ENCODE measurements at regions not wholly inside any gene's neighbourhood (a gene's known extent, or its start where the extent isn't known, plus 50 kb on each side); places are given as distances from the start of the nearest gene placed in this dataset.

DNA sequence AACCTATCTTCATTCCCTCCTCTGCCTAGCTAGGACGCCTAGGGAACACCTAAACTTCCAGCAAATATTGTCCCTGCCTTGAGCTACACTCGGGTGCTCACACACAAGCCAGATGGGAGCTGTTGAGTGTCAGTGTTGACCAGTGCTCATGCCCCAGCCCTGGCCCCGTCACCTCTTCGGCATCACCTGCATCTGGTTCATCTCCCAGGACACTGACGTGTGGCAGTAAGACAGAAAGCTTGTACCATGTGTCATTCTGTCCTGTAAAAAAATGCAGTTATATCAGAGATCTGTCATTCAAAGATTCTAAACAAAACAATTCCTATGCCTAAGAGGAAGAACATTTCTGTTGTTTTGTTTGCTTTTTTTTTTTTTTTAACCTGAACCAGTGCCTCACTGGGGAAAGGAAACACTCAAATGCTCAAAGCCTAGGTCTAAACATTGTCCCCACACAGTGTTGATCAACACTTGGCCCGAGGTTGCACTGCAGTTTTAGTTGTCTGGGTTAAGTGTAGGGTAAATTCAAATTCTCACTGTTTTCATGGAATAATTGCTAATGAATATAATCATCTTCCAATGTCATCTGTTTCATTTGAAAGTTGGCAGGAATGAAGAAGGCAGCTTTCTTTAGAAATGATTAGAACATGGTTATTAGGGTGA lies 102.7 kb upstream of the SASH1 start:
- Mint-ChIP-seq H3K36me3 (ENCODE audit: low read depth) (no peaks in the 10 kb centered on the region), H3K9me3 (no peaks in the 10 kb centered on the region), H3K4me1 (peaks cover 9% of the 10 kb centered on the region), H3K4me3 (no peak overlapping the region), H3K27me3 (ENCODE audit: insufficient read depth) (peaks cover 18% of the 10 kb centered on the region), H3K27ac (no peak overlapping the region)
- peaks cover 2% of the 10 kb centered on the region for H3K4me1 ChIP-seq (ENCODE audit: control insufficient read depth, insufficient read depth, low read length)
- H3K27me3 ChIP-seq (ENCODE audit: control insufficient read depth, insufficient read depth, low read length, poor library complexity, severe bottlenecking) = no peaks in the 10 kb centered on the region
- H3K27ac ChIP-seq (ENCODE audit: low read depth, low read length) = no peak overlapping the region
- DNase-seq = no peak
- no peaks in the 10 kb centered on the region for H3K36me3 ChIP-seq (ENCODE audit: control insufficient read depth, insufficient read depth, low read length)
- no peak for TF ChIP-seq CTCF (conservative IDR thresholded peaks at IDR 0.05)
- WGBS, 2 experiments (ENCODE audit: insufficient coverage in 1 of 2, insufficient read length in 1 of 2) = 86 to 91% methylated on average over 1 to 6 of the region's 6 CpGs
- no peaks in the 10 kb centered on the region for H3K9me3 ChIP-seq (ENCODE audit: control insufficient read depth, low read length)
- H3K9ac ChIP-seq (ENCODE audit: extremely low read depth, low read length, poor library complexity, severe bottlenecking) = no peak overlapping the region
- no peak overlapping the region for H3K4me3 ChIP-seq (ENCODE audit: low read length)

GRCh38 chr6:148240461-148240840 lies 102.2 kb upstream of the SASH1 start:
- Histone ChIP-seq H3K9ac (ENCODE audit: extremely low read depth, low read length, poor library complexity, severe bottlenecking) (no peak overlapping the region), H3K4me3 (ENCODE audit: low read length) (no peak overlapping the region), H3K27me3 (ENCODE audit: control insufficient read depth, insufficient read depth, low read length, poor library complexity, severe bottlenecking) (no peaks in the 10 kb centered on the region), H3K27ac (ENCODE audit: low read depth, low read length) (no peak overlapping the region), H3K4me1 (ENCODE audit: control insufficient read depth, insufficient read depth, low read length) (peaks cover 2% of the 10 kb centered on the region), H3K36me3 (ENCODE audit: control insufficient read depth, insufficient read depth, low read length) (no peaks in the 10 kb centered on the region), H3K9me3 (ENCODE audit: control insufficient read depth, low read length) (no peaks in the 10 kb centered on the region)
- Mint-ChIP-seq H3K36me3 (ENCODE audit: low read depth) (no peaks in the 10 kb centered on the region), H3K27ac (no peak overlapping the region), H3K4me3 (no peak overlapping the region), H3K27me3 (ENCODE audit: insufficient read depth) (peaks cover 18% of the 10 kb centered on the region), H3K9me3 (no peaks in the 10 kb centered on the region), H3K4me1 (peaks cover 11% of the 10 kb centered on the region)
- TF ChIP-seq CTCF (conservative IDR thresholded peaks at IDR 0.05) = no peak
- DNase-seq = no peak
- WGBS, 2 experiments (ENCODE audit: insufficient coverage in 1 of 2, insufficient read length in 1 of 2) = 82 to 85% methylated on average over 5 to 6 of the region's 6 CpGs

DNA sequence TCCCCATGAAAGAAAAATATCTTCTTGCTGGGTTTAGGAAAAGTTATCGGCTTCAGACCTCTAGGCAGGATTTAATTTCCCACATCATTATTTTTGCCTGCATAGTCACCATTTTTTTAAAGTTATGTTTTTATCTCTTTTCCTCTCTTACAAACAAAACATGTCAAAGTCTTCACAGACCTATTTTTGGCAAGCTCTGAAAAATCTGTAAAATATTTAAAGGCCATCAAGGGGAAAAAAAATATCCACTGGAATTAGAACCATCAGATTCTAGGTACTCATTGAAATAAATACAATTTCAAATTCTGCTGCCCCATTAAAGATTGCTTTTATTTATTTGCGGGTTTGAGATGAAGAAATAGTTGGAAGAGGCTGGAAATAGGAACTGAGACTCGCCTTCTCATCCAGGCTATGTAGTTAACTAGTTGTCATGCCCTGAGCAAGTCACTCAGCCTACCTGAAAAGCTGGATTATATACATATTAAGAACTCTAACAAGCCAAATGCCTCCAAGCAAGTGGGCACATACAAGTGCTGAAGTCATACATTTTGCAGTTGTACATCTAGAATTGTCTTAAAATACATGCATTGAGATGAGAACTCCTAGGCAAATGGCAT lies 101.7 kb upstream of the SASH1 start:
- Histone ChIP-seq H3K9me3 (ENCODE audit: control insufficient read depth, low read length) (no peaks in the 10 kb centered on the region), H3K36me3 (ENCODE audit: control insufficient read depth, insufficient read depth, low read length) (no peaks in the 10 kb centered on the region), H3K27me3 (ENCODE audit: control insufficient read depth, insufficient read depth, low read length, poor library complexity, severe bottlenecking) (no peaks in the 10 kb centered on the region), H3K27ac (ENCODE audit: low read depth, low read length) (no peak overlapping the region), H3K4me3 (ENCODE audit: low read length) (no peak overlapping the region), H3K4me1 (ENCODE audit: control insufficient read depth, insufficient read depth, low read length) (peaks cover 2% of the 10 kb centered on the region), H3K9ac (ENCODE audit: extremely low read depth, low read length, poor library complexity, severe bottlenecking) (no peak overlapping the region)
- TF ChIP-seq CTCF (conservative IDR thresholded peaks at IDR 0.05) = no peak
- 80 to 88% methylated on average over 1 to 3 of the region's 3 CpGs for WGBS, 2 experiments (ENCODE audit: insufficient coverage in 1 of 2, insufficient read length in 1 of 2)
- no peaks in the 10 kb centered on the region for H3K36me3 Mint-ChIP-seq (ENCODE audit: low read depth)
- H3K4me1 Mint-ChIP-seq = peaks cover 11% of the 10 kb centered on the region
- H3K27me3 Mint-ChIP-seq (ENCODE audit: insufficient read depth) = peaks cover 17% of the 10 kb centered on the region
- H3K4me3 Mint-ChIP-seq = no peak overlapping the region
- DNase-seq = no peak
- no peak overlapping the region for H3K27ac Mint-ChIP-seq
- no peaks in the 10 kb centered on the region for H3K9me3 Mint-ChIP-seq

Measured in endodermal cell (in vitro differentiated cells).